Breast epithelium (tissue), 4 donors: ENCODE measurements at regions not wholly inside any gene's neighbourhood (a gene's known extent, or its start where the extent isn't known, plus 50 kb on each side); places are given as distances from the start of the nearest gene placed in this dataset.
"Not testable (repeated sequence)": the region's sequence is repeated elsewhere in the genome, so short reads cannot be mapped to it uniquely, and the experiment has no call there.

Experiments
- DNase-seq, 2 donors: peaks; one replicate each; pipeline ENCODE4 v3.0.0-alpha.2; 2019; ENCODE audit warnings: low spot score in 2 of 2
- H3K27ac ChIP-seq, 2 donors: fragments of 200-600 bp; sonication (generic) in 1 of 2; one replicate each; pipeline ENCODE4 v1.5.1; 2016 to 2019; ENCODE audit warnings: mild to moderate bottlenecking in 1 of 2
- H3K27me3 ChIP-seq, 2 donors: fragments of 200-600 bp; sonication (generic) in 1 of 2; one replicate each; pipeline versions ENCODE4 v1.5.1 to v1.6.0; 2017 to 2019; ENCODE audit warnings: control low read depth in 1 of 2, mild to moderate bottlenecking in 1 of 2
- H3K36me3 ChIP-seq: fragments of 200-600 bp; one replicate; pipeline ENCODE4 v1.5.1; 2019
- H3K4me1 ChIP-seq, 2 donors: fragments of 200-600 bp; sonication (generic); one replicate each; pipeline ENCODE4 v1.5.1; 2016 to 2019; ENCODE audit warnings: control low read depth in 1 of 2
- H3K4me3 ChIP-seq, 3 donors: fragments of 200-600 bp; sonication (generic); 1 replicate in 2 of 3; 2 replicates in 1 of 3; pipeline ENCODE4 v1.5.1; 2016 to 2019; ENCODE audit warnings: mild to moderate bottlenecking in 3 of 3, moderate library complexity in 2 of 3
- H3K9me3 ChIP-seq, 2 donors: fragments of 200-600 bp; sonication (generic) in 1 of 2; one replicate each; pipeline ENCODE4 v1.5.1; 2016 to 2019; ENCODE audit warnings: control low read depth in 1 of 2
- POLR2A ChIP-seq: fragments of 450-650 bp; IDR thresholded peaks from one replicate; pipeline ENCODE4 v1.6.1; 2016; ENCODE audit warnings: antibody characterized with exemption, mild to moderate bottlenecking, moderate library complexity
- POLR2AphosphoS5 ChIP-seq, 3 donors: sonication (generic); formaldehyde crosslinking; IDR thresholded peaks; one replicate each; pipeline ENCODE4 v1.6.1; 2017; ENCODE audit warnings: antibody characterized with exemption in 3 of 3
- intact Hi-C: fragments of 100-400 bp; cut with DNase I; formaldehyde crosslinking; loops from one replicate; pipeline ENCODE4 v1.15.1; 2023; ENCODE audit warnings: low total_unique reads
- TF ChIP-seq, protein P1 (sequence below), 3 donors: fragments of 450-650 bp; IDR thresholded peaks; one replicate each; pipeline ENCODE4 v1.5.1; 2016 to 2017; ENCODE audit warnings: antibody characterized with exemption in 3 of 3, mild to moderate bottlenecking in 3 of 3, moderate library complexity in 3 of 3

DNA sequence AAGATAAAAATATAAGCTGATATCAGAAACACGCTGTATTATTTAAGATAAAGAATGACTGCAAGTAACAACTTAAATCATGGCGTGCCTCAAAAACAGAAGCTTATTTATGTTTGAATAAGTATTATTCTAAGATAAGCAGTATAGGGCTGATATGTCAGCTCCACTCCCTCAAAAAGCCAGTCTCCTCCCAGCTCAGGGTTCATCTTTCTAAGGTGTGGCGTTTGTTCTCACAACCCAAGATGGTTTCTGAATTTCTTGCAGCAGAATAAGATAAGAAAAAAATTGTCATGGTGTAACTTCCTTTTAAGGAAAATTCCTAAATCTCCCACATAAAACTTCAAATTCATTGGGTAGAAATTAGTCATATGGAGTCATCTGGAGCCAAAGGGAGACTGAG is 166.1 kb upstream of the POU1F1 start:
- TF ChIP-seq POLR2AphosphoS5 (IDR thresholded peaks at IDR 0.05): no peak
- TF ChIP-seq, protein P1, sequence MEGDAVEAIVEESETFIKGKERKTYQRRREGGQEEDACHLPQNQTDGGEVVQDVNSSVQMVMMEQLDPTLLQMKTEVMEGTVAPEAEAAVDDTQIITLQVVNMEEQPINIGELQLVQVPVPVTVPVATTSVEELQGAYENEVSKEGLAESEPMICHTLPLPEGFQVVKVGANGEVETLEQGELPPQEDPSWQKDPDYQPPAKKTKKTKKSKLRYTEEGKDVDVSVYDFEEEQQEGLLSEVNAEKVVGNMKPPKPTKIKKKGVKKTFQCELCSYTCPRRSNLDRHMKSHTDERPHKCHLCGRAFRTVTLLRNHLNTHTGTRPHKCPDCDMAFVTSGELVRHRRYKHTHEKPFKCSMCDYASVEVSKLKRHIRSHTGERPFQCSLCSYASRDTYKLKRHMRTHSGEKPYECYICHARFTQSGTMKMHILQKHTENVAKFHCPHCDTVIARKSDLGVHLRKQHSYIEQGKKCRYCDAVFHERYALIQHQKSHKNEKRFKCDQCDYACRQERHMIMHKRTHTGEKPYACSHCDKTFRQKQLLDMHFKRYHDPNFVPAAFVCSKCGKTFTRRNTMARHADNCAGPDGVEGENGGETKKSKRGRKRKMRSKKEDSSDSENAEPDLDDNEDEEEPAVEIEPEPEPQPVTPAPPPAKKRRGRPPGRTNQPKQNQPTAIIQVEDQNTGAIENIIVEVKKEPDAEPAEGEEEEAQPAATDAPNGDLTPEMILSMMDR (IDR thresholded peaks at IDR 0.05): no peak
- no peak for TF ChIP-seq POLR2A
- Histone ChIP-seq H3K4me1 (no peaks in the 10 kb centered on the region), H3K36me3 (no peaks in the 10 kb centered on the region), H3K4me3 (no peak overlapping the region), H3K27ac (no peak overlapping the region), H3K9me3 (peaks cover 5 to 7% of the 10 kb centered on the region in 2 donors), H3K27me3 (no peaks in the 10 kb centered on the region)
- no peak for DNase-seq
- intact Hi-C loops: no loop called here

DNA sequence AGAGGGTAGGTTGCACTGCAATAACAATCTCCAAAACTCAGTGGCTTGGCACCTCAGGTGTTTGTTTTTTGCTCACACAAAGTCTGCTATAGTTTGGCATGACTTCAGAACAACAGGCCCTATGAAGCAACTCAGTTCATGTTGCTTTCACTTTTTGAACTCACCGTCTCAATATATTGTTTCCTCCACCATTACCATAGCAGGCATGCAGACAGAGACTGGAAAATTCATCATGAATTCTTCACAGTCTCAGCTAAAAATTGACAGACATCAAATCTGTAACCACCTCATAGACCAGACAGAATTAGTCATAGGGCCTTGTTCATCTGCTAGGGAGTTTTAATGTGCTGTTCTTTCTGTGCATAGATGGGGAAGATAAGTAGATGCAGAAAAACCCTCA is 161.4 kb upstream of the POU1F1 start:
- DNase-seq: no peak
- no peaks in the 10 kb centered on the region for H3K4me1 ChIP-seq
- no peak overlapping the region for H3K4me3 ChIP-seq
- no peak overlapping the region for H3K27ac ChIP-seq
- intact Hi-C loops: no loop called here
- H3K27me3 ChIP-seq: no peaks in the 10 kb centered on the region
- TF ChIP-seq, protein P1 (IDR thresholded peaks at IDR 0.05): no peak
- TF ChIP-seq POLR2AphosphoS5 (IDR thresholded peaks at IDR 0.05) (no peak), POLR2A (no peak)
- H3K9me3 ChIP-seq: no peaks in the 10 kb centered on the region
- H3K36me3 ChIP-seq: no peaks in the 10 kb centered on the region

DNA sequence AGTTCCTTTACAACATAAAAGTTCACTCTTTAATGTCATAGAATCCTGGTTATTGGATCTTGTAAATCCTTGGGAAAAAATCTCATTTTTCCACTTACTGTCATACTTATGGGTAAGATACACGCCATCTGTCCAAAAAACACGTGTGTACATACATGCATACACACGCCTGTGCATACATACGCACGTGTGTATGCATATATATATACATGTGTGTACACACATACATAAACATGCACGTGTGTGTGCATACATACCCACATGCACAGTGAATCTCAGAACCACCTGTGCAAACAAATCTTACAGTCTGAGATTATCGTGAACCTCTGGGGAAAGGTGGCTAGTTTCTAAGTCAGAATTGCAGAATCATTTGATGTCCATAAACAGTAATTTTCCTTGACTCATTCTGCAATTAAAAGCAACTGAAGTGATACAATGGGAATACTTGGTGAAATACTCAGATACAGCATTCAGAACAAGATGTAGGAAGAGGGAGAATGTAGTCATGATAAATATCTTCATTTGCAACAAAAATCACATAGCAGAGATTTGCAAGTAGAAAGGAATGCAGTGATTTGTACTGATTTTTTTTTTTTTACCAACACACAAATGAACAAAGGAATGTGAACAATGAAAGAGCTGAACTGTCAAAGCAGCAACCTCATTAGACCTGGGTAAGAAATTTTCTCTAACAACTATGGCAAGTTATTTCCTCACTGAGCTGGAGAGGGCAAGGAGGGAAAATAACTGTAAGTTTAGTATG is 160.6 kb upstream of the POU1F1 start:
- intact Hi-C loops: no loop called here
- Histone ChIP-seq H3K27ac (no peak overlapping the region), H3K4me1 (no peaks in the 10 kb centered on the region)

GRCh38 chr3:87435926-87436620 is 159.7 kb upstream of the POU1F1 start:
- TF ChIP-seq, protein P1 (IDR thresholded peaks at IDR 0.05): no peak
- TF ChIP-seq POLR2AphosphoS5 (IDR thresholded peaks at IDR 0.05) (no peak), POLR2A (no peak)
- intact Hi-C loops: no loop called here
- no peak overlapping the region for H3K4me3 ChIP-seq
- H3K4me1 ChIP-seq: no peaks in the 10 kb centered on the region
- no peak for DNase-seq
- no peaks in the 10 kb centered on the region for H3K27me3 ChIP-seq
- no peak overlapping the region for H3K27ac ChIP-seq
- no peaks in the 10 kb centered on the region for H3K9me3 ChIP-seq
- H3K36me3 ChIP-seq: no peaks in the 10 kb centered on the region

More for the DNA sequence above, 160.6 kb upstream of the POU1F1 start:
- Histone ChIP-seq H3K4me3 (no peak overlapping the region), H3K27me3 (no peaks in the 10 kb centered on the region), H3K9me3 (no peaks in the 10 kb centered on the region), H3K36me3 (no peaks in the 10 kb centered on the region)
- no peak for TF ChIP-seq POLR2A
- TF ChIP-seq, protein P1 (IDR thresholded peaks at IDR 0.05): no peak
- no peak for TF ChIP-seq POLR2AphosphoS5 (IDR thresholded peaks at IDR 0.05)
- no peak for DNase-seq

GRCh38 chr3:87433445-87433844 is 157.1 kb upstream of the POU1F1 start:
- H3K4me3 ChIP-seq, H3K4me1 ChIP-seq, H3K36me3 ChIP-seq, DNase-seq, H3K9me3 ChIP-seq, H3K27me3 ChIP-seq, intact Hi-C loops, H3K27ac ChIP-seq: not testable (repeated sequence)
